OCI-LY7 (cell line): ENCODE measurements at regions not wholly inside any gene's neighbourhood (a gene's known extent, or its start where the extent isn't known, plus 50 kb on each side); places are given as distances from the start of the nearest gene placed in this dataset.
"Not testable (repeated sequence)": the region's sequence is repeated elsewhere in the genome, so short reads cannot be mapped to it uniquely, and the experiment has no call there.

ENCODE experiments used
- BruUV-seq: library from RNA; stranded (reverse); fragments of 400-500 nt; replicated peaks from 2 replicates; lab custom pipeline; 2021; lab: Mats Ljungman, UMichigan
- CTCF ChIA-PET: fragments of 300-600 bp; sonication (Branson Sonifier 250); formaldehyde crosslinking; loops from one replicate; lab custom pipeline; 2022; ENCODE audit warnings: antibody characterized with exemption; ENCODE audit not compliant: unreplicated experiment; lab: Charles Lee
- POLR2A ChIA-PET: fragments of 300-600 bp; sonication (Branson Sonifier 250); formaldehyde crosslinking; loops from one replicate; lab custom pipeline; 2022; ENCODE audit warnings: antibody characterized with exemption; lab: Charles Lee
- DNase-seq: peaks from one replicate; pipeline ENCODE4 v3.0.0-alpha.2; 2015; ENCODE audit warnings: low spot score
- H2AFZ ChIP-seq: fragments of 200-600 bp; sonication (generic), shearing (Covaris generic); 2 replicates; pipeline ENCODE4 v1.6.1; 2014; ENCODE audit warnings: mild to moderate bottlenecking, antibody characterized with exemption, low read length, moderate library complexity
- H3K27ac ChIP-seq: fragments of 200-600 bp; sonication (generic); 2 replicates; pipeline ENCODE4 v1.5.1; 2014; ENCODE audit warnings: mixed run types, low read depth, mild to moderate bottlenecking, moderate library complexity, low read length, inconsistent platforms; ENCODE audit not compliant: poor library complexity, severe bottlenecking
- H3K36me3 ChIP-seq: fragments of 200-600 bp; sonication (generic); 2 replicates; pipeline ENCODE4 v1.6.1; 2014; ENCODE audit warnings: mild to moderate bottlenecking, antibody characterized with exemption, low read length, moderate library complexity, mixed read lengths; ENCODE audit not compliant: insufficient read depth
- H3K4me1 ChIP-seq: fragments of 200-600 bp; sonication (generic); 2 replicates; pipeline ENCODE4 v1.5.1; 2014; ENCODE audit warnings: mild to moderate bottlenecking, low read length; ENCODE audit not compliant: insufficient read depth, poor library complexity, severe bottlenecking
- H3K4me2 ChIP-seq: fragments of 200-600 bp; sonication (generic); 2 replicates; pipeline ENCODE4 v1.6.1; 2014; ENCODE audit warnings: mild to moderate bottlenecking, low read length
- H3K4me3 ChIP-seq: fragments of 200-600 bp; sonication (generic); 2 replicates; pipeline ENCODE4 v1.5.1; 2014; ENCODE audit warnings: mild to moderate bottlenecking, low read depth, low read length; ENCODE audit not compliant: poor library complexity, severe bottlenecking
- H3K79me2 ChIP-seq: fragments of 200-600 bp; sonication (generic); 2 replicates; pipeline ENCODE4 v1.6.1; 2016; ENCODE audit warnings: low read depth, mild to moderate bottlenecking, low read length, moderate library complexity, mixed read lengths; ENCODE audit not compliant: insufficient read depth
- H3K9me2 ChIP-seq: fragments of 200-600 bp; sonication (generic); 2 replicates; pipeline ENCODE4 v1.6.1; 2016; ENCODE audit warnings: mild to moderate bottlenecking, low read length, mixed read lengths; ENCODE audit not compliant: insufficient read depth
- H3K9me3 ChIP-seq: fragments of 200-600 bp; sonication (generic); 2 replicates; pipeline ENCODE4 v1.6.1; 2014; ENCODE audit warnings: mild to moderate bottlenecking, mixed run types, low read length, mixed read lengths
- H4K20me1 ChIP-seq: fragments of 200-600 bp; sonication (generic); 2 replicates; pipeline ENCODE4 v1.6.1; 2014; ENCODE audit warnings: mild to moderate bottlenecking, antibody characterized with exemption, low read length, moderate library complexity, mixed read lengths; ENCODE audit not compliant: insufficient read depth
- CTCF ChIP-seq: fragments of 200-600 bp; sonication (generic); conservative IDR thresholded peaks from 2 replicates; pipeline ENCODE4 v1.5.1; 2014; ENCODE audit warnings: mild to moderate bottlenecking, antibody characterized with exemption, low read length, moderate library complexity, mixed read lengths
- EZH2phosphoT487 ChIP-seq: fragments of 200-600 bp; sonication (generic); IDR thresholded peaks from 2 replicates; pipeline ENCODE4 v1.6.1; 2018; ENCODE audit warnings: low read depth, borderline replicate concordance, mild to moderate bottlenecking, mixed run types, antibody characterized with exemption, low read length, moderate library complexity, mixed read lengths
- intact Hi-C: fragments of 100-400 bp; cut with micrococcal nuclease; formaldehyde crosslinking; loops from one replicate; pipeline ENCODE4 v1.10.0; 2022; ENCODE audit not compliant: unreplicated experiment

- H3K79me2 ChIP-seq = no peaks in the 10 kb centered on the region
- no peak for DNase-seq
- no peaks in the 10 kb centered on the region for H3K4me1 ChIP-seq
- H3K36me3 ChIP-seq = no peaks in the 10 kb centered on the region
- no peak overlapping the region for H2AFZ ChIP-seq
- intact Hi-C loops = no loop called here
- TF ChIP-seq EZH2phosphoT487 (no peak), CTCF (no peak)
- POLR2A ChIA-PET = interaction anchor here (0.9 kb wide), 1 partner anchor 10 kb away, joined by 3 read pairs; no protein-coding TSS in a partner anchor
- no TSS peak for BruUV-seq
- no peak overlapping the region for H3K27ac ChIP-seq
- no peak overlapping the region for H3K4me2 ChIP-seq
- CTCF ChIA-PET = no interaction called here
- no peak overlapping the region for H3K4me3 ChIP-seq
- H3K9me2 ChIP-seq = peaks cover 3% of the 10 kb centered on the region; the same call in 1 of the 2 replicates
- H4K20me1 ChIP-seq = no peaks in the 10 kb centered on the region
- H3K9me3 ChIP-seq = no peaks in the 10 kb centered on the region
These were observed 320.1 kb upstream of the TARS1 start for GRCh38 chr5:33120671-33121070.

GRCh38 chr5:33129309-33129708, 311.5 kb upstream of the TARS1 start:
- H4K20me1 ChIP-seq = no peaks in the 10 kb centered on the region
- no TSS peak for BruUV-seq
- no peaks in the 10 kb centered on the region for H3K36me3 ChIP-seq
- H3K4me2 ChIP-seq = no peak overlapping the region
- no peak overlapping the region for H2AFZ ChIP-seq
- no peak for DNase-seq
- H3K9me3 ChIP-seq = no peaks in the 10 kb centered on the region
- ChIA-PET CTCF (no interaction called here), POLR2A (no interaction called here)
- no peak overlapping the region for H3K27ac ChIP-seq
- no peaks in the 10 kb centered on the region for H3K9me2 ChIP-seq
- intact Hi-C loops = no loop called here
- TF ChIP-seq EZH2phosphoT487 (no peak), CTCF (no peak)
- H3K4me1 ChIP-seq = no peaks in the 10 kb centered on the region
- no peak overlapping the region for H3K4me3 ChIP-seq
- H3K79me2 ChIP-seq = no peaks in the 10 kb centered on the region

- no TSS peak for BruUV-seq
- Histone ChIP-seq H3K4me2 (no peak overlapping the region), H3K36me3 (no peaks in the 10 kb centered on the region), H3K27ac (no peak overlapping the region), H2AFZ (no peak overlapping the region), H3K9me2 (no peaks in the 10 kb centered on the region; the same call in 1 of the 2 replicates), H3K4me1 (no peaks in the 10 kb centered on the region), H3K9me3 (peaks cover 20% of the 10 kb centered on the region), H3K4me3 (no peak overlapping the region), H3K79me2 (no peaks in the 10 kb centered on the region), H4K20me1 (no peaks in the 10 kb centered on the region)
- TF ChIP-seq EZH2phosphoT487 = no peak
- TF ChIP-seq CTCF = no peak
- ChIA-PET CTCF (no interaction called here), POLR2A (interaction anchor here (0.6 kb wide), 1 partner anchor 768 kb away, joined by 3 read pairs; no protein-coding TSS in a partner anchor)
- DNase-seq = peak; percentile 4
- intact Hi-C loops = no loop called here
These were observed 304.0 kb upstream of the TARS1 start for GRCh38 chr5:33136785-33137184.

- H3K4me3 ChIP-seq, H3K4me1 ChIP-seq, H3K36me3 ChIP-seq, H4K20me1 ChIP-seq, DNase-seq, CTCF ChIA-PET, H3K27ac ChIP-seq, BruUV-seq, H3K9me2 ChIP-seq, H3K79me2 ChIP-seq, intact Hi-C loops, H2AFZ ChIP-seq, H3K4me2 ChIP-seq: not testable (repeated sequence)
- POLR2A ChIA-PET = interaction anchor here (0.6 kb wide), 1 partner anchor 24 kb away, joined by 3 read pairs; no protein-coding TSS in a partner anchor
- peaks cover 20% of the 10 kb centered on the region for H3K9me3 ChIP-seq
These were observed 302.6 kb upstream of the TARS1 start for GRCh38 chr5:33138145-33138544.
